ENCODE measurements at regions not wholly inside any gene's neighbourhood (a gene's known extent, or its start where the extent isn't known, plus 50 kb on each side); places are given as distances from the start of the nearest gene placed in this dataset.

GRCh38 chr18:55866006-55866405, 278.0 kb upstream of the TCF4 start:
- in situ Hi-C loops (cut with HindIII; ENCODE audit: low sequenced_read_pairs) = no loop called here

DNA sequence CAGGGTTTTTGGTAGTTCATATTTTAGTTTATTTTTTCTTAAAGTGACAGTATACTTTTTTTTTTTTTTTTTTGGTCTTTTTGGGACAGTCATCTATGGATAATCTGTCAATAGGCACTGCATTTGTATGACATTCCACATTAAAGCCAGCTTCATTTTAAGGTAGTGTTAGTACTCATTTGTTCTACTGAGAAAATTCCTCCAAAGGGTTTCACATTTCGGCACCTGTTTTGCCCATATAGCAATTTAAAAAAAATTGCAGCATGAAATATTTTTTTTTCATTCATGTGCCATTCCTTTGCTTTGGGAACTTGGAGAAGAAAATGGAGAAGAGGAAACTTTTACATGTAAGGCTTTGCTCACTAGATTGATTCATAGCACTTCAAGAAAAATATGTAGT, 276.3 kb upstream of the TCF4 start:
- in situ Hi-C loops (cut with HindIII; ENCODE audit: low sequenced_read_pairs) = no loop called here

DNA sequence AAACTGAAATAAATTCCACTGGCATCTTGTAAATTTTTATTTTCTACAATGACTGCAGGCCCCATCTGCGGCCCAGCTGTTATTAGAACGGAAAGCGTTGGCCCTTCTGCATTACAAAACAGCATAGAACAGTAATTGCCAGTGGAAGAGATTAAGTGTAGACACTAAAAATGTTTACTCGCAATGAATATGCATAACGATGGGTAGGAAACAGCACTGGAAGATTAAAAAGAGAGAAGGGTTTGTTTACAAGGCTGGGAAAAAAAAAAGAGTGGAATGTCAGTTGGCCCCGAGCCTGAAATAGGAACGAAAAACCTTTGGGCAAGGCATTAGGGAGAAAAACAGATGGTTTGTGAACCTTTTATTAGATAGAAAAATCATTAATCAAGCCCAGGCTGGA, 275.9 kb upstream of the TCF4 start:
- in situ Hi-C loops (cut with HindIII; ENCODE audit: low sequenced_read_pairs) = no loop called here

DNA sequence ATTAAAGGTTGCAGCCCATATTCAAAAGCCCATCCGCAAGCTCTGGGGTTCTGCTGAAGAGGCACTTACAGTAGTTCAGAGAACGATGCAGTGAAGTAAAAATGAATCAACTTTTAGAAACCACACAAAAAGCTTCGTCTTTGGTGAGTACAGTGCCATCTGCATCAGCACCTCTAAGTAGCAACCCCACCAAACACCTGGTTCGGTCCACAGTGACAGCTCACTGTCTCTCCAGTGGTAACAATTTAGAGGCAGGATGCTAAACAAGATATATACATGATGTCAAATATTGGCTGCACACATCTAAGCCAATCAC, 275.4 kb upstream of the TCF4 start:
- in situ Hi-C loops (cut with HindIII; ENCODE audit: low sequenced_read_pairs) = no loop called here

DNA sequence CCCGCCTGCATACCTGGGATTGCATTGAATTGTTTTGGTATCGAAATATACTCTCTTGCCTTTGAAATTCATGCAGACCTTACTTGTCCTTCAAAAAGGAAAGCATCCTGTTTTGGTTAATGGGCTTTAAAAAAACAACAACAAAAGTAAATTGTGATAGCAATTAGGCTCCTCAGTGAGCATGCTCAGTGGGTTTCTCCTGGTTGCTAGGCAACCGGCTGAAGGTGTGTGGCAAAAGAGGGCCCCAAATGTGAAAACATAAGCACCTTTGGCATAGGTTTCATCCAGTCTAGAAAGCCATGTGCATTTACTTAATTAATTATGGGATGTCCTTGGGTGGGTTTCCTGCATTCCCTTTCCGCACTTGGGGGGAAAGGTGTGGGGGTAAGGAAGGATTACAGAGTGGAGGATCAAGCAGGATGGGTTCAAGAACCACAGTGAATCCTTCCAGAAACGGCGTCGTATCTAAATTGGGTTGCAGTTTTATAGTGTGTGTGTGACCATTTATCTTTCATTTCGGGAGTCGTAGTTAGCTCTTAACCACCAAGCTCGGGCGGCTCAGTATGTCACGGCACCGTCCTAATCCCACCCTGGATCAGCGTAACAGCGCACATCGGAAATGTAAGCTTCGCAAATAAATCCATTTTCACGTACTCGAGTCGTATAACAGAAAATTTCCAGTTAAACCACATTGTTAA, 274.9 kb upstream of the TCF4 start:
- in situ Hi-C loops (cut with HindIII; ENCODE audit: low sequenced_read_pairs) = no loop called here

- in situ Hi-C loops (cut with HindIII; ENCODE audit: low sequenced_read_pairs) = no loop called here
These were observed 273.3 kb upstream of the TCF4 start for GRCh38 chr18:55861266-55861665.

GRCh38 chr18:55858661-55859515, 270.9 kb upstream of the TCF4 start:
- in situ Hi-C loops (cut with HindIII; ENCODE audit: low sequenced_read_pairs) = no loop called here

DNA sequence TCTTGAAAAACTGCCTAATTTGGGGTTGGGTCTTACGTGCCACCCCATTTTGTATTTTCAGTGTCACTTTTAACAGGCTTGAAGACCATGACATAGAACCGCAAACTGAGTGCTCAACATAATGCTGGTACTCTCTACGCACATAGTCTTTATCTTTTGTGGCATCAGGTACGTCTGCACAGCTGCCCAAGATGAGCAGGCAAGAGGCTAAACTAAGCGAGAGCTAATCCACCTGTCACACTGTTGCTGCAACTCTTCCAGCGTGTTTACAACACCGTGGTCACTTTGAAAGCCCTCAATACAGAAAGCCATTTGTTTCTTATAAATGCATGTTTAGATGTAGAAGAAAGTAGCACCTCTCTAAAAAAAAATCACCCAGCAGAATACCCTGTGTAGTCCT, 270.0 kb upstream of the TCF4 start:
- in situ Hi-C loops (cut with HindIII; ENCODE audit: low sequenced_read_pairs) = no loop called here

DNA sequence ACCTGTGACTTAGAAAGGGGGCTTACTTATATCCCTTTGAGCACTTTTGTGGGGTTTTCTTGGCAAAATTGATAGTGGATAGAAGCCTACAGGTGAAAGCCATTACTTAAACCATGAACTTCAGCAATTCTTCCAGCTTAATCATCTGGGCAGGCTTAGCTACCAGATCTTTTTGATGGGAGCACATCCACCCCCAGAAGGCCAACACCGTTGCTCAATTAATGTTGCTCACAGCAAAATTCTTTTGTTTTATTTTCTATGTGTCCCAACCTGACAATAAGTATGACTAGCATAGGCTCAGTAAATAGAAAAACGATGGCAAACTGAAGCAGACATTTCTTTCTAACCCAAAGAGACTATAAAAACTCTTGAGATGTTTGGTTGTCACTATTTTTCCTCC, 269.4 kb upstream of the TCF4 start:
- in situ Hi-C loops (cut with HindIII; ENCODE audit: low sequenced_read_pairs) = no loop called here

GRCh38 chr18:55856679-55857078, 268.7 kb upstream of the TCF4 start:
- in situ Hi-C loops (cut with HindIII; ENCODE audit: low sequenced_read_pairs) = no loop called here

DNA sequence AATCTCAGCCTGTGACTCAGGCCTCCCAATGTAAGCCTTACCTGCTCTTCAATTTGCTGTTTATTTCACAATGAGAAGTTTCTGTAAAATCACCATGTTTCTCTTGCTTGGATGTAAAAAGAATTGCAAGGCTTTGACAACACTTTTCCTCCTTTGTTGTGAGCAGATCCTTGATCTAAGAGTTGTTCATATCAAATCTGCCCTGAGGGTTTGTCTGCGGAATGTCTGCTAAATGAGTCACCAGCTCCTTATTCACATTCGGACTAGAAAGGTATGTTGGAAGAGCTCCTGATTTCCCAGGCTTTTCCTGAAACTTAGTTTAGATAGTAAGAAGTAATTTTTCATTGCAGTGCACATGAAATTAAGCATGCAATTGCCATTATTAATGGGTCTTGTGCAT, 268.2 kb upstream of the TCF4 start:
- in situ Hi-C loops (cut with HindIII; ENCODE audit: low sequenced_read_pairs) = no loop called here

- in situ Hi-C loops (cut with HindIII; ENCODE audit: low sequenced_read_pairs) = no loop called here
These were observed 265.3 kb upstream of the TCF4 start for GRCh38 chr18:55853268-55853667.

DNA sequence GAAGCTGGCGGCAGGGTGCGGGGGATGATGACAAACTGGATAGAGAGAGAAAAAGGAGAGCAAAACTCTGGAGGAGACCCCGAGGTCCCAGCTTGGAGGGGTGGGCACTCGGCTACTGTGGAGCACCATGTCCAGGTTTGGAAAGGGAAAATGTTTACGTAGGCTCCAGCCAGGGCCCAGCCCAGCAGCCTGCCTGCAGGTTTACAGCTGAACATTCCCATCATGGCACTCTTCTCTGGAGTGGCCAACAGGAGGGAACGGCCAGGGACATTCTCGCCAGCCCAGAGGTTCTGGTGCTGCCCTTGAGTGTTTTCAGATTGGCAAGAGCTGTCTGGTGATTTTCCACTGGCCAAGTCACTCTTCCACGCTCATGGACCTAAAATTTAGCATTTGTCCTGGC, 262.9 kb upstream of the TCF4 start:
- in situ Hi-C loops (cut with HindIII; ENCODE audit: low sequenced_read_pairs) = no loop called here

DNA sequence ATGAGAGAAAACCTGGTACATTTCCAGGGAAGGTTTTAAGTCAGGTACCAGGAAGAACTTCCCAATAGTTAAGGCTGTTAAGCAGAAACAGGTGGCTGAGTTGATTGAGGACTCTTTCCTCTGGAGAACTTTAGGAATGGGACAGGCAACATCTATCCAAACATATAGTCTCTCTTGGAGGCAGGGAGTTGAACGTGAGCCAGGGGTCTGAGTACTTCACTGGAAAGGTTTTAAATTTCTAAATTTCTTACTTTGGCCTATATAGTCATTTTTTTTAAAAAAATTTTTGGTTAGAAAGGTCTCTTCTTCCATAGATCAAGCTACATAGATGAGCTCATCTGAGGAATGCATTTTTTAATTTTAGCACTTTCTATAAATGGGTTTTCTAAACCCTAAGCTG, 261.4 kb upstream of the TCF4 start:
- in situ Hi-C loops (cut with HindIII; ENCODE audit: low sequenced_read_pairs) = no loop called here

GRCh38 chr18:55847960-55848359, 260.0 kb upstream of the TCF4 start:
- in situ Hi-C loops (cut with HindIII; ENCODE audit: low sequenced_read_pairs) = no loop called here

GRCh38 chr18:55845221-55845620, 257.2 kb upstream of the TCF4 start:
- in situ Hi-C loops (cut with HindIII; ENCODE audit: low sequenced_read_pairs) = no loop called here

- in situ Hi-C loops (cut with HindIII; ENCODE audit: low sequenced_read_pairs) = no loop called here
These were observed 256.4 kb upstream of the TCF4 start for GRCh38 chr18:55844382-55844781.

DNA sequence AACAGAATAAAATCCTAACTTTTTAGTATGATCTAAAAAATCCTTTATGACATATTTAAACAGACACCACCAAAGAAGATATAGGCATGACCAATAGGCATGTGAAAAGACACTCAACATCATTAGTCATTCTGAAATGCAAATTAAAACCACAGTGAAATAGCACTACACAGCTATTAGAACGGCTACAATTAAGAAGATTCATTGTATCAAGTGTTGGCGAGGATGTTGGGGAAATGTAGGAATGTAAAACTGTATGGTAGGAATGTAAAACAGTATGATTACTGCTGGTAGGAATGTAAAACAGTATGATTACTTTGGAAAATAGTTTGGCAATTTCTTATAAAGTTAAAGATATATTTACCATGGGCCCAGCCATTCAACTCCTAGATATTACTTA, 253.3 kb upstream of the TCF4 start:
- in situ Hi-C loops (cut with HindIII; ENCODE audit: low sequenced_read_pairs) = no loop called here

- in situ Hi-C loops (cut with HindIII; ENCODE audit: low sequenced_read_pairs) = no loop called here
These were observed 252.7 kb upstream of the TCF4 start for GRCh38 chr18:55840601-55841170.

DNA sequence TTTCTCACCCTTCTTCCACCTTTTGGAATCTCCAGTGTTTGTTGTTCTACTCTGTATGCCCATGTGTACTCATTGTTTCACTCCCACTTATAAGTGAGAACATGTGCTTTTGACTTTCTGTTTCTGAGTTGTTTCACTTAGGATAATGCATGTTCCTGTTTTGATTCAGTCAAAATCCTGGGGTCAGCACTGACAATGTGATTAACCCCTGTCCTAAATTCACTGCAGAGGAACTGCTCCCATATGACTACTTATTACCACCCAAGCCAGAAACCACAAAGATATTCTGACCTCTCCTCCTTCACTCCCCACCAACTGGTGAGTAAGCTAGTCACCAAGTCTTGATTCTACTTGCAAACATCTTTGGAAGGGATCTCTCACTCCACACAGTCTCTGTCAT, 251.4 kb upstream of the TCF4 start:
- in situ Hi-C loops (cut with HindIII; ENCODE audit: low sequenced_read_pairs) = no loop called here

DNA sequence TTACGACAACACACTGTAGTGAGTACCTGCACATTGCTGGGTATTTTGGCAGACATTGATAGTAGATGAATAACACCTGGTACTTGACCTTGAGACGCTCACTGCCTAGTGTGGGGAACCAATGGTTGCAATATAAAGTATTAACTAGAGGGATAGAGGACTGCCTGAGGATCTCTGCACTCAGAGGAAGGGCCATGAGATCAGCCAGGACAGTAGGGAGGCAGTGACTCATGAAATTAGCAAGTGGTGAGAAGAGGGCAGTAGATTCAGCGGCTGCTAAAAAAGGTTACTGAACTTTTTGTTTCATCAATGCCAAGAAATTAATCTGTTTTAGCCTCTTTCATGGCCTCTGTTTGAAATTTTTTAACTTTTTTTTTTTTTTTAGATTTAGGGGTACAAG, 250.8 kb upstream of the TCF4 start:
- in situ Hi-C loops (cut with HindIII; ENCODE audit: low sequenced_read_pairs) = no loop called here

DNA sequence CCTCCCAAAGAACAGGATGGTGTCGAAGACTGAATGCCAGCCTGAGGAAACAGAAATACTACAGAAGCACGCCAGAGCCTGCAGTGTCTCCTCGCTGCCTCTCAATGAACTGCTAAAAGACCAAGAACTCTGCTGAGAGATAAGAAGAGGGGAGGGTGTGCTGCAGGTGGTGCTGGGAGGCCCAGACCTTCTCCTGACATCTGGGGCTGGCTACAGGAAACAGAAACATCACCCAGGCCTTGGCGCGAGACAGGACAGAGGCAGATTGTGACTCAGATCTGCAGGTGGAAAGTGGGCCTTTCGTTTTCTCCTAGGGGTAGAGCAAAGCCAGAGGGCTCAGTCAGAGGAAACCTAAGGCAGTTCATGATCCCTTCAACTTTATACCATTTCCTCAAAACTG, 250.3 kb upstream of the TCF4 start:
- in situ Hi-C loops (cut with HindIII; ENCODE audit: low sequenced_read_pairs) = no loop called here

Measured in DLD1 (cell line).